Fibroblast of pulmonary artery (primary cell): ENCODE measurements at regions not wholly inside any gene's neighbourhood (a gene's known extent, or its start where the extent isn't known, plus 50 kb on each side); places are given as distances from the start of the nearest gene placed in this dataset.
A peak's percentile ranks its signal among the peaks of the same experiment; 100 is the strongest.

Source experiments
- DNase-seq: peaks from one replicate; pipeline ENCODE4 v3.0.0-alpha.2; 2010; ENCODE audit warnings: low read depth
- H3K4me3 ChIP-seq: replicated peaks from 2 replicates; pipeline ENCODE4 v1.5.1; 2011; ENCODE audit warnings: low read depth, mild to moderate bottlenecking, control low read depth, low read length, moderate library complexity
- CTCF ChIP-seq: IDR thresholded peaks from 2 replicates; pipeline ENCODE4 v1.5.1; 2011; ENCODE audit warnings: mild to moderate bottlenecking, control low read depth, low read length, inconsistent platforms; ENCODE audit errors: missing control alignments

DNA sequence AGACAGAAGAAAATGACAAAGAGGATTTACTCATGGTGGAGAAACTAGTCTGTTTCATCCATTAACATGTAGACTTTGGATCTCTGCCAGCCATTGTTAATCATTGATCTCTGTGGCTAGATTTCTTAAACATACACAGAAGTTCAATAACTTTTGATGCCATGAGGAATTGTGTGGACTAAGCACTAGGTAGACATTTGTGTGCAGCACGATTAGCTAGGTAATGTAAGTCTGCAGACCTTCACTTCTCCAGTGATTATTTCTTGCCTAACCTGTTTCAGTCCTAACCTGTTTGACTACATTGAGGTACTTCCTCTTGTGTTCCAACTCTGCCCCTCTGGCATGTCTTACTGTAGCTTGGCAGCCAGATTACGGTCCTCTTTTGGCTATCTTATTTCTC lies 928.5 kb upstream of the ROBO1 start:
- H3K4me3 ChIP-seq = no peak overlapping the region
- no peak for DNase-seq
- no peak for TF ChIP-seq CTCF

- DNase-seq = peak; percentile 66
- peak; percentile 44 for TF ChIP-seq CTCF
- H3K4me3 ChIP-seq = no peak overlapping the region
Measured at GRCh38 chr3:80688814-80689213, 921.0 kb upstream of the ROBO1 start.

DNA sequence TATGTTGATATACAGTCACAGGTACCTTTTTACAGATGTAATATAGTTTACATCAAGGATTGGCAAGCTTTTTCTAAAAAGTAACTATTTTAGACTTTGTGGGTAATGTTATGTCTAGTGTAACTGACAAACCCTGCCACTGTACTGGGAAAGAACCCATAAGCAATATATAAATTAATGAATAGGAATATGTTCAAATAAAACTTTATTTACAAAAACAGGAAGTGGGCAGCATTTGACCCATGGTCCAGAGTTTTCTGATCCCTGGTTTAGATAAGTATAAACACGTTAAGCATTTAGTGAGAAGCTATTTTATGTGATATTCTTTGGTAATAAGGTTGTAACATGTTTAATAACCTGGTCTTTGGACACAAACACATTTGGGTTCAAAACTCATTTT lies 915.2 kb upstream of the ROBO1 start:
- no peak overlapping the region for H3K4me3 ChIP-seq
- no peak for DNase-seq

GRCh38 chr3:80682235-80682634 lies 914.4 kb upstream of the ROBO1 start:
- H3K4me3 ChIP-seq = no peak overlapping the region
- TF ChIP-seq CTCF = no peak
- DNase-seq = no peak

More for the DNA sequence above, 915.2 kb upstream of the ROBO1 start:
- TF ChIP-seq CTCF = no peak

DNA sequence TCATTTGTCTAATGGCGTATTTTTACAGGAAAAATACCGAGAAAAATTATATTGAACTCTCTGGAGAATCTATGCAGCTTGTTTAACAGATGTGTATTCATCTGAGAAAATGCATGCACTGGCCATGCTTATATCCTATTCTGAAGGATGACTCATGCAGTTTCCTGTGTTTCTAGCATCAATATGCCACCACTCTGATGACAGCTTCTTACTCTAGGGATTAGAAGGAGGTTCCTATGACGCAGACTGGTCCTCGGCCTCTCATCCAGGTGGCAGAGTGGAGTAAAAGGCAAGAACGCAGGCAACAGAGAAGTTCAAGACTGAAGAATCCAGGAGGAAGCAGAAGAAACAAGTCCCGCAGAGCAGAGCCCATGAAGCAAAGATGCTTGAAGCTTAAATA lies 910.0 kb upstream of the ROBO1 start:
- TF ChIP-seq CTCF = no peak
- DNase-seq = peak; percentile 60
- no peak overlapping the region for H3K4me3 ChIP-seq

GRCh38 chr3:80676866-80677265 lies 909.1 kb upstream of the ROBO1 start:
- TF ChIP-seq CTCF = no peak
- no peak overlapping the region for H3K4me3 ChIP-seq
- DNase-seq = peak; percentile 9

DNA sequence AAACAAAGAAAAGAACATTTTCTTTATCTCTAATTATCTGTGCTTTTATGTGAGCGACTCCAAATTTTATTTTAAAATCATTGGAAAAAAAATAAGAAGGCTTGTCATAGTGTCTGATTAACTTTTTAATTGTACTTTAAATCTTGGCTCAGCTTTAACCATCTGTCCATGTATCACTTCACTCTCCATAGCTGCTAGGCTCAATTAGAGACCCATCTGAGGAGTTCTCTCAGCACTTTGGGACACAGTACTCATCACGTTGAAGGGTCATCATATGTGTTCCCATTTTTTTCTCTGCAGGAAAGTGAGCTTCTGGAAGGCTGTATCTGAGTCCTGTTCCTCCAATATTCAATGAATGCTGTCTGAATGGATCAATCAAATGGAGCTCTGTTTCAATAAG lies 908.5 kb upstream of the ROBO1 start:
- no peak overlapping the region for H3K4me3 ChIP-seq
- TF ChIP-seq CTCF = no peak
- DNase-seq = no peak
